22Rv1 (cell line): ENCODE measurements at regions not wholly inside any gene's neighbourhood (a gene's known extent, or its start where the extent isn't known, plus 50 kb on each side); places are given as distances from the start of the nearest gene placed in this dataset.

Experiments
- H3K27ac ChIP-seq: fragments of 450-650 bp; 2 replicates; pipeline ENCODE4 v1.5.1; 2017
- ZFX ChIP-seq: fragments of 450-650 bp; IDR thresholded peaks from 2 replicates; pipeline ENCODE4 v1.6.1; 2017; ENCODE audit warnings: antibody characterized with exemption, borderline replicate concordance
- TF ChIP-seq, protein P1 (sequence below): fragments of 450-650 bp; IDR thresholded peaks from 2 replicates; pipeline ENCODE4 v1.5.1; 2017; ENCODE audit warnings: mild to moderate bottlenecking

DNA sequence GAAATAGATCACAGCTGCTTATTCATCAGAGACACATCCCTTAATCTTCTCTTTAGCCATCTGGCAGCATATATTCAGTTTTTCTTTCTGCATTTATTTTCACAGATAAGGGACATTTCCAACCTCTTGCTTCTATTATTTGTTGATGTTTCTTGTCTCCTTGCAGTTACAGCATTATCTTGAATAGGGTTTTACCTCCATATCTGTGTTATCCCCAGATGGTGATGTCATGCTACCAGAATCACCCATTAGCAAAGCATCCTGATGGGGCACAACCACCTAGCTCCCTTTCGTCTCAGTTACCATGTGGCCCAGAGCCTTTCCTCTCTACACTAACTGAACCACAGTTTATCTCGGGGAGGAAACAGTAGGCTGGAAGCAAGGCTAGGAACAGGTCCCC is 483.9 kb downstream of the FOXO1 start:
- no peak overlapping the region for H3K27ac ChIP-seq
- TF ChIP-seq ZFX: no peak
- TF ChIP-seq, protein P1, sequence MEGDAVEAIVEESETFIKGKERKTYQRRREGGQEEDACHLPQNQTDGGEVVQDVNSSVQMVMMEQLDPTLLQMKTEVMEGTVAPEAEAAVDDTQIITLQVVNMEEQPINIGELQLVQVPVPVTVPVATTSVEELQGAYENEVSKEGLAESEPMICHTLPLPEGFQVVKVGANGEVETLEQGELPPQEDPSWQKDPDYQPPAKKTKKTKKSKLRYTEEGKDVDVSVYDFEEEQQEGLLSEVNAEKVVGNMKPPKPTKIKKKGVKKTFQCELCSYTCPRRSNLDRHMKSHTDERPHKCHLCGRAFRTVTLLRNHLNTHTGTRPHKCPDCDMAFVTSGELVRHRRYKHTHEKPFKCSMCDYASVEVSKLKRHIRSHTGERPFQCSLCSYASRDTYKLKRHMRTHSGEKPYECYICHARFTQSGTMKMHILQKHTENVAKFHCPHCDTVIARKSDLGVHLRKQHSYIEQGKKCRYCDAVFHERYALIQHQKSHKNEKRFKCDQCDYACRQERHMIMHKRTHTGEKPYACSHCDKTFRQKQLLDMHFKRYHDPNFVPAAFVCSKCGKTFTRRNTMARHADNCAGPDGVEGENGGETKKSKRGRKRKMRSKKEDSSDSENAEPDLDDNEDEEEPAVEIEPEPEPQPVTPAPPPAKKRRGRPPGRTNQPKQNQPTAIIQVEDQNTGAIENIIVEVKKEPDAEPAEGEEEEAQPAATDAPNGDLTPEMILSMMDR: no peak

DNA sequence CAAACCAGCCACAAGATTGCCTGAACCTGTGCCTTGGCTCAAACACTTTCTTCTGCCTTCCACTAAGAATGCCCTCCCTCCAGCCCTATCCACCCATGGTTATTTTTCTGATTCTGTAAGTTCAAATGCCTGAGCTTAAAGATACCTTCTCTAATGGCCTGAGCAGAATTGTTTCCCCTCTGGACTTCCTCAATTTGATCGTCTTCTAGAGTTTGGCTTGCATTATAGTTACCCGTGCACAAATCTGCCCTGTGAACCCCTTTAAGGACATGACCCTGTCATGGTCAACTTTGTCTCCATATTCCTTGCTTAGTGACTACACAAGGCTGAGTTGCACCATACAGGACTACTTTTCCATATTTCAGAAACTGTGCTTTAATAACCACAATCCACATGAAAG is 481.0 kb downstream of the FOXO1 start:
- no peak overlapping the region for H3K27ac ChIP-seq
- no peak for TF ChIP-seq ZFX
- TF ChIP-seq, protein P1: no peak

DNA sequence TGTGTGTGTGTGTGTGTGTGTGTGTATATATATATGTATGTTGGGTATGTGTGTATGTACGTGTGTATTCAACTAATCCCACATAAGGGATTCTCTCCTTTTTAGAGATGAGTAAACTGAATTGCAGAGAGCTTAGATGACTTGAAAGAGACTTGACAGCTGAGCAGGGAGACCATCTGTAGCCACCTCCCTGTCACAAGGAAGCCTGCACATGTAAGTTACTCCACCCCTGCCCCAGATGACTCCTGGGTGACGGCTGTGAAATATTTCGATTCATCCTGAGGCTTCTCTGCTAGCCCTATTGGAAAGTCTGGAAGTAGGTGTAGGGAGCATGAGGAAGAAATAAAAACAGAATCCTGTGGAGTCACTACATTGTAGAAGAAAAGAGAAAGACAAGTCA is 480.4 kb downstream of the FOXO1 start:
- no peak overlapping the region for H3K27ac ChIP-seq
- no peak for TF ChIP-seq ZFX
- TF ChIP-seq, protein P1: no peak

DNA sequence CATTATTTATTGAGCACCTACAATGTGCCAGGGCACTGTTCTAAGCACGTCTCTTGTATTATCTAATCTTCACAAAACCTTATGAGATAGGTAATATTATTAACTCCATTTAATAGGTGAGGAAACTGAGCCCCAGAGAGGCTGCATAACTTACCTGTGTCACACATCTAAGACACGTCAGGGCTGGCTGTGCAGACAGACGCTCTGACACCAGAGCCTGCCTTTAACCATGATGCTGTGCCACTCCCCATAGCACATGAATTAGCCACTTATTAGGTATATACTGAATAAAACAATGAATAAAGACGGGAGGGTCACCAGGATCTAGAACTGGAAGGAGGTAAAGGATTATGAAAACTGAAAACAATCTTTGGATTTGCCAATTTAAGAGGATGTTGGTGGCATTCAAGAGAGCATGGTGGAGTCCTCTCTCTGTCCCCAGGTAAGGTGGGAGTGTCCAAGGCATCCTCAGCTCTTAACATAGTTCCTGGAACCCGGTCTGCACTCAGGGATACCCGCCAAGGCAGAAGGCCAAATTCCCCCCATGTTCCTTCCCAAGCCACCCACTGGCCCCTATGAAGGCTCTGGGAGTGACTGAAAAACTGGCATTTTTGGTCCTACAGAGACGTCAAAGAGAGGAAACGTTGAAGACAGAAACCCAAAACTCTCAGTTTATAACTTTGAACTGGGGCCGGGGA is 479.7 kb downstream of the FOXO1 start:
- H3K27ac ChIP-seq: no peak overlapping the region
- TF ChIP-seq, protein P1: no peak
- TF ChIP-seq ZFX: no peak

DNA sequence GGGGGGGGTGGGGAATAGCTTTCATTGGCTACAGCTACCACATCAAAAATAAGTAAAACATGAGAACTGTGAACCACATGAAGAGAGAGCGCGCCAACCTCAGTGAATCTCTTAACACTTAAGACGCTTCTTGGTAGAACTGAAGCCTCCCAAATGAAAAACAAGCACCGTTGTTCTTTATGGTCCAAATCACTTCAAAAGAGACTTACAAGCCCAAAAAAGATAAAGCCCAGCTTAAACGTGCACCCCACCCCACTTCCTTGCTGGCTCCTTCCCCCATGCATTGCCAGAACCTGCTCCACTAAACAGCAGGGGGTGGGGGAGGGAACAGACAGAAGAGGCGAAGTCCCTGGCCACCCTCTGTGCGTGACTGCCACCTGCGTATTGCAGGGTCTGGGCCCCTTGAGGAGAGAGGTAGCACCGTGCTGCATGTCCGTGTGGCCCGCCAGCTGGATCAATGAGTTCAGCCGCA is 479.1 kb downstream of the FOXO1 start:
- H3K27ac ChIP-seq: no peak overlapping the region
- TF ChIP-seq, protein P1: no peak
- TF ChIP-seq ZFX: no peak

DNA sequence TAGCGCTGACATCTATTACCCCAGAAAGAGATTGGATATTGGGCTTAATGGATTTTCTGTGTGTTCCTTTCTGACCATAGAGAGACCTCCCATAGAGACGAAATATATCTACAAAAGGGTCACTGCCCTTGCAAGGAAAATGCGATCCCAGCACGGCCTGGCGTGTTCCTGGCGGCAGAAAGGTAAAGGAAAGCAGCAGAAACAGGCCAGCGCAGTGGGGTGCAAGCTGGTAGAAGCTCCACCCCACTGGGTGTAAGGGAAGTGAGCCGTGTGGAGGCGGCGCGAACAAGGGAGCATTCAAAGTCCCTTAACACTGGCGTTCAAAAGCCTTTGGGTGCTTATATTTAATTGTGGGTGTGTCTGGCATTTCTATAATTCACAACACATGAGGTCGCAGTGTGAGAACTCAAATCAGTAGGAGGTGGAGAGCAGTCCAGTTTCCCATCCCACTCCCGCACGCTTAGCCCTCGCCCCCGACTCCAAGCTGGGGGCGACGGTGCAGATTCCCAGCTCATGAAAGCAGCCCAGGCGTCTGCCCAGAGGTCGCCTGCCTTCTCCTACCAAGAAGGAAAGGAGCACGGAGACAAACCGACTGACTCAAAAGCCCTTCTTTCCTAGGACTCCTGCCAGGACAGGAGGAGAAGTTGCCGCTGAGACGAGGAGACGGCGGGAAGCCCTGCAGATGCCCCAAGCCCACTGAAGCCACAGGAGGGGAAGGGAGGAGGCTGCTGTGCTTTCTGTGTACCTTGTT is 478.4 kb downstream of the FOXO1 start:
- H3K27ac ChIP-seq: no peak overlapping the region
- TF ChIP-seq ZFX: no peak
- TF ChIP-seq, protein P1: no peak

DNA sequence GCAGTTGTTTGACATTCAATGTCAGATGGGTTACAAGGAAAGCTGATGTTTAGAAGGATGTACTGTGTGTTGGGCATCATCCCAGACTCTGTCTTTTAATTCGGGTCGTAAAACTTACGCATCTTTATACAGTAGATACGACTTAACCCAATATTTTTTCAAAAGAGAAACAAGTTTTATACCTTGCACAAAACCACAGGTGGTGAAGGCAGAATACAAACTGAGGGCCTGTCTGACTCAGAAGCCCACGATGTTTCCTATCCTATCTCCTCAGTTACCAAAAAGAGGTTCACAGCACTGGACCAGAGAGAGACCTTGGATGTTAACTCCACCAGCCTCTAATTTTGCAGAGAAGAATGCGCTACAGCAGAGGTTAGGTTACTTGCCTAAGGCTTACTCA is 477.0 kb downstream of the FOXO1 start:
- TF ChIP-seq ZFX: no peak
- TF ChIP-seq, protein P1: no peak
- no peak overlapping the region for H3K27ac ChIP-seq
